ENCODE measurements at regions not wholly inside any gene's neighbourhood (a gene's known extent, or its start where the extent isn't known, plus 50 kb on each side); places are given as distances from the start of the nearest gene placed in this dataset.

DNA sequence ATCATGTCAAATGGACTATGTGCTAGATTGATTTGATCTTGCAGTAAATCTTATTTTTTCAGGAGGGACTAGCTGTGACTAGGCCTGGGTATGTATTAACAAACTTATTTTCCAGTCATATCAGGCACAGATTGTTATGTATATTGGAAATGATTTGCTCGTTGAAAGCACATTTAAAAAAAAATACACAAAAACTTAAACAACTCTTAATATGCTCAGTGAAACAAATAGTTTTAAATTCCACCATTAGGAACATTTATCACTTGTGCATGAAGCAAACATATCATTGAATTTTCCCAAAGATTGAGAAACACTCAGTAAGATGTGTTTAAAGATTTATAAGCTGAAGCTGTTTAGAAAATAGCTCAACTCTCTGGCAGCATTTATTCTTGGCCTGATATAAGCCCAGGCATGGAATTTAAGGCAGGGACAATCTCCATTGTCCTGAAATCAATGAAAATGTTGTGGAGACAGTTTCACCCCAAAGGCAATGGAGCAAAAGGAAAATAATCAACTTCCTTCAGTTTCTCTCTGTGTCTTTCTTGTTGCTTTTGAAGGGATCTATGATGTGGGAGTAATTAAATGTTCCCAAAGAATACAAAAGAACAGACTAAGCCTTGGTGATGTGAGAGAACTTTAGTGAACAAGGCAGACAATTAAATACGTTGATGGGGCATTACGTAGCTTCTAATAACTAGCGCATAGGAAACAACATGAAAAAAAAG is 250.3 kb downstream of the GPR37 start:
- DNase-seq (ENCODE audit: low read depth in 2 of 3, low spot score in 2 of 3), result no peak

DNA sequence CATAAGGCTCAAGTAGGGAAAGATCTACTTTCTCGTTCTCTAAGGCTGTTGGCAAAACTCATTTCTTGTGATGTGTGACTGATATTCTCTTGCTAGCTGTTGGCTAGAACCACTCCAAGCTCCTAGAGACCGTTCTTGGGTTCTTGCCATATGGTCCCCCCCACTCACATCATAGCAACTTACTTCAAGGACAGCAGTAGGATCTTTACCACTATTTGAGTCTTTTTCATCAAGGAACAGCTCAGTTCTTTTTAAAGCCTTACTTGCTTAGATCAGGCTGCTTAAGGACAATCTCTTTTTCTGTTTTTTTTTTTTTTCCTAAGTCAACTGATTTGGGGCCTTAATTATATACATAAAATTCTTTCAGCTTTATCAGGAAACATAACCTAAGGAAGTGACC is 251.1 kb downstream of the GPR37 start:
- no peak for DNase-seq (ENCODE audit: low read depth in 2 of 3, low spot score in 2 of 3)

DNA sequence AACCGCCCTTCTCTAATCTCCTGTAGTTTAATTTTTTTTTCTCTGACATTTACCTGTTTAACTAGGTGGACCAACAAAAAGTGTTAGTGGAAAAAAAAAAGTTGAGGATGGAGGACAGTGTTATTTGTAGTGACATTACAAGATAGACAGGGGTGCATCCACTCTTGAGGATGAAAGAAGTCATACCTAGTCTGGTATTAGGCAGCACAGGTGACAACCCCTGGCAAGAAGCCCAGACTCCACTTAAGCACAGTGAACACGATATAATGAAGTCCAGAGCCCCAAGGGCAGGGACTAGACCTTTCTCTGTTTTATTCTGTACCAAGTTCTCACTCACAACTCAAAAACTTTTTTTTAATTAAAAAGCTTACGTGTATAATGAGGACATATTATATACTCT is 268.4 kb downstream of the GPR37 start:
- no peak for DNase-seq (ENCODE audit: low read depth in 2 of 3, low spot score in 2 of 3)

DNA sequence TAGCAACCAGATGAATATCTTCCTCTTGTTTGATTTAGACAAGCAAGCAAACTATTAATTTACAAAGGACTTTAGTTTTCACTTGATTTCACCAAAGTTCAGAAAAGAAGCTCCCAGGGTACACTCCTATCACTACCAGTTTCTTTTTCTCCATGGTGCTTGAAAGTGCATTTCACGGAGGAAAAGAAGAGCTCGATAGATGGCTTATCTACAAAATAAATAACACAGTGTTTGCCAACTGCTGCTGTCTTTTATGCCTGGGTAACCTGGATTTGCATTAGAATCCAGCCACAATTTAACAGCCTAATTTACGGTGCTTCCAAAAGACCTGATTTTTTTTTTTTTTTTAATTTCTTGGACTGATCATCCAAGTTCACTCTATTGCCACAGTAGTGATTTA is 275.7 kb downstream of the GPR37 start:
- no peak for DNase-seq (ENCODE audit: low read depth in 2 of 3, low spot score in 2 of 3)

DNA sequence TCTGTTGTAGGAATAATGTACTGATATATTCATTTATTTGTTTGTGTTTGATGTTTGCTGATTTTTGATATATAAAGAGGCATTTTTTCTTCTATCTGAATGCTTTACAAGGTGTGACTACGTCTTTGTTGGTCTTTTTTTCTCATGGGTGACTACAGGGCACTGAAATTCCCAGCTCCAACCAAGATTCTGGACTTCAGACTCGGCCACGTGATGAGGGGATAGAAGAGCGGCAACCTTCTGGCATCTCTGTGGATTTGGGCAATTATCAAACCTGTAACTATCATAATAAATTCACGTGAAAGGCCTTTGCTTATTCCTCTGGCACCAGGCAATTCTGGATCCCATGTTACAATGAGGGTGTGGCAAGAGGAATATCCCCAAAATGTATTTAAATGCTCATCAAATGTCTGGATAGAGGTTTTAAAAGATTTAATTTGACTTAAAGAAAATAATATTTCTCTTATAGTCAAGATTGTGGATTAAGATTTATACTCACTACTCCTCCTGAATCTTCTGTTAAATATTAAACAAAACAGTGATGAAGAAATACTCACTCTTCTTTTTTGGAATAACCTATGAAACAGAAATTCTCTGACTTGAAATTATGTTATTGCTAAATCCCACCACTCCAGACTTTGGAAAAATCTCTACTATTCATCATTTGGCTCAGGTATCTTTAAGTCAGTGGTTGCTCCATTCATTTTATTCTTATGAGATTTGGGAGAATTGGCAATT is 276.3 kb downstream of the GPR37 start:
- no peak for DNase-seq (ENCODE audit: low read depth in 2 of 3, low spot score in 2 of 3)

DNA sequence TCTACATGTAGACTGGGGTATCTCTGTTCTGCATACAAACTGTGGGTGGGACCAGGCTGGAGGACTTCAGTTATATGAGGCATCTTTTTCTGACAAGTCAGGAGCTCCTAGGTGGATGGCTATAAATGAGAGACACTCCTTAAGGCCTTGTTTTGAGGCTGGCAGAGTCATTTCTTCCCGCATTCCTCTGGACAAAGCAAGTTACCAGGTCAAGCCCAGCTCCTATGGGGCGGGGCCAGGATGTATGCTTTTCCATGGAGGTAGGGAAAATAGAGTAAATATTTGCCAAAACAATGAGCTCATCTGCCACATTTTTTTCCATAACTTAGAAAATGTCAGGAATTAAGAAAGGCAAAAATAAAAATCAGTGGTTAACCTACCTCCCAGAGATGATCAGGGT is 283.4 kb downstream of the GPR37 start:
- DNase-seq (ENCODE audit: low read depth in 2 of 3, low spot score in 2 of 3), result no peak

DNA sequence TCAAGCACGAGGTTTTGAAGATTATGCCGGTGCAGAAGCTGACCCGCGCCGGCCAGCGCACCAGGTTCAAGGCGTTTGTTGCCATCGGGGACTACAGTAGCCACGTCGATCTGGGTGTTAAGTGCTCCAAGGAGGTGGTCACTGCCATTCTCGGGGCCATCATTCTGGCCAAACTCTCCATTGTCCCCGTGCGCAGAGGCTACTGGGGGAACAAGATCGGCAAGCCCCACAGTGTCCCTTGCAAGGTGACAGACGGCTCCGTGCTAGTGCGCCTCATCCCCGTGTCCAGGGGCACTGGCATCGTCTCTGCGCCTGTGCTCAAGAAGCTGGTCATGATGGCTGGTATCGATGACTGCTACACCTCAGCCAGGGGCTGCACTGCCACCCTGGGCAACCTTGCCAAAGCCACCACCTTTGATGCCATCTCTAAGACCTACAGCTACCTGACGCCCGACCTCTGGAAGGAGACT is 284.7 kb downstream of the GPR37 start:
- no peak for DNase-seq (ENCODE audit: low read depth in 2 of 3, low spot score in 2 of 3)

DNA sequence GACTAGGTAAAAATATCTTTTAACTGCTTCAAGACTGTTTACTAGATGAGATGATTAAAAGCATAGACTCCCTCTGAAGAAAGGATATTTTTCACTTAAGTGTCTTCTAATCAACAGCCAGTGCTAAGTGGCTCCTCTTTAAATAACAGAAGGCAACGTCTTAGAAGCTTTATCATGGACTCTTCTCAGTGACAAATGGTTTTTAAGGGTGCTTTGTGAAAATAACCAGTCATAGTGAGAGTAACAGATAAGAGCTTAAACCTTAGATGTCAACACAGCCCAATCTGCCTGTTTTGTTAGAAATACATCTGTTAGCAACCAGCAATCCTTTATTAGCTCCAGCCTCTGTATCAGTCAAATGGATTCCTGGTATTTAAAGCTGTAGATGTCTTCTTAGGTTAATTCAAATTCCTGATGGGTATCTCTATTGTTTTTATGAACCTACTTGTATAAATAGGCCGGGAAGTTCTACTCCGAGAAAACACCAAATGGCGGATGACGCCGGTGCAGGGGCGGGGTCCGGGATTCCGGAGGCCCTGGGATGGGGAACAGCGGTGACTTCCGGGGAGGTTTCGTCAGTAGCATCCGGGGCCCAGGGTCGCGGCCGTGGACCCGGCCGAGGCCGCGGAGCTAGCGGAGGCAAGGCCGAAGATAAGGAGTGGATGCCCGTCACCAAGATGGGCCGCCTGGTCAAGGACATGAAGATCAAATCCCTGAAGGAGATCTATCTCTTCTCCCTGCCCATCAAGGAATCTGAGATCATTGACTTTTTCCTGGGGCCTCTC is 285.4 kb downstream of the GPR37 start:
- DNase-seq (ENCODE audit: low read depth in 2 of 3, low spot score in 2 of 3), result no peak

DNA sequence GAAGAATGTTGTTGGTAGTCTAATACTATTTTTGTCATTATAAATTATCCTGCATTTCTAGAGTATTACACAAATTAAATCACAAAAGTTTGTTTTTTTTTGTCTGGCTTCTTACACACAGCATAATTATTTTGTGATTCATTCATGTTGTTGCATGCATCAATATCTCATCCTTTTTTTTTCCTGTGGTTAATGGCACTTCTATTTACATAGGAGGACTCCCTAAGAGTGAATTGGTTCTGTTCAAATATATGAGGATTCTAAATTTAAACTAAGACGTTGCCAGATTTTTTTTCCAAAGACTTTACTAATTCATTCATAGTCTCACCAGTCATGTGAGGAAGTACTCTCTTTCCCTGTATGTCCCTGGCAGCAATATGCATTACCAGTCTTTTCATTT is 303.3 kb downstream of the GPR37 start:
- DNase-seq (ENCODE audit: low read depth in 2 of 3, low spot score in 2 of 3), result no peak

DNA sequence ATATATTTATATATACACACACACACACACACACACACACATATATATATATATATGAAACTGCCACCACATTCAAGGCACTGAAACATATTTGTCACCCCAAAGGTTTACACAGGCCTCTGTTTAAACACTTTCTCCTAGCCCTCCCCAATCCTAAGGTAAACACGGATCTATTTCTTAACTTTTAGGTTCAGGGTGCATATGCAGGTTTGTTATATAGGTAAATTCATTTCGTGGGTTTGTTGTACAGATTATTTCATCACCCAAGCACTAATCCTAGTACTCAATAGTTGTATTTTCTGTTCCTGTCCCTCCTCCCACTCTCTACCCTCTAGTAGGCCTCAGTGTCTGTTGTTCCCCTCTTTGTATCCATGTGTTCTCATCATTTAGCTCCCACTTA is 305.0 kb downstream of the GPR37 start:
- DNase-seq (ENCODE audit: low read depth in 2 of 3, low spot score in 2 of 3), result no peak

DNA sequence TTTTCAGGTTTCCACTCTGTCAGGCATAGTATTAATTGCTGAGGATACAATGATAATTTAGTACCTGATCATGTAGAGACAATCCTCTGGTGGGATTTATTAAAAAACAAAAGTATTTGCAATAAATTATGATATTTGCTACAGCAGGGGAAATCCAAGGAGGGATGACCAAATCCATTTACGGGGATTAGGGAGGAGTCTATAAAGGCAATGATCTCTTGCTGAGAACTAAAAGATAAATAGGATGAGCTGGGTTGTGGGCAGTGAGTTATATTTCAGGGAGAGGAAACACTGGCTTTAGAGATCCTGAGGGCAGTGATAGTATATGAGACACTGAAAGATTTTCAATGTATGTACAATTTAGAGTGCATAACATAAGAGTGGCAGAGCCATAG is 305.5 kb downstream of the GPR37 start:
- no peak for DNase-seq (ENCODE audit: low read depth in 2 of 3, low spot score in 2 of 3)

DNA sequence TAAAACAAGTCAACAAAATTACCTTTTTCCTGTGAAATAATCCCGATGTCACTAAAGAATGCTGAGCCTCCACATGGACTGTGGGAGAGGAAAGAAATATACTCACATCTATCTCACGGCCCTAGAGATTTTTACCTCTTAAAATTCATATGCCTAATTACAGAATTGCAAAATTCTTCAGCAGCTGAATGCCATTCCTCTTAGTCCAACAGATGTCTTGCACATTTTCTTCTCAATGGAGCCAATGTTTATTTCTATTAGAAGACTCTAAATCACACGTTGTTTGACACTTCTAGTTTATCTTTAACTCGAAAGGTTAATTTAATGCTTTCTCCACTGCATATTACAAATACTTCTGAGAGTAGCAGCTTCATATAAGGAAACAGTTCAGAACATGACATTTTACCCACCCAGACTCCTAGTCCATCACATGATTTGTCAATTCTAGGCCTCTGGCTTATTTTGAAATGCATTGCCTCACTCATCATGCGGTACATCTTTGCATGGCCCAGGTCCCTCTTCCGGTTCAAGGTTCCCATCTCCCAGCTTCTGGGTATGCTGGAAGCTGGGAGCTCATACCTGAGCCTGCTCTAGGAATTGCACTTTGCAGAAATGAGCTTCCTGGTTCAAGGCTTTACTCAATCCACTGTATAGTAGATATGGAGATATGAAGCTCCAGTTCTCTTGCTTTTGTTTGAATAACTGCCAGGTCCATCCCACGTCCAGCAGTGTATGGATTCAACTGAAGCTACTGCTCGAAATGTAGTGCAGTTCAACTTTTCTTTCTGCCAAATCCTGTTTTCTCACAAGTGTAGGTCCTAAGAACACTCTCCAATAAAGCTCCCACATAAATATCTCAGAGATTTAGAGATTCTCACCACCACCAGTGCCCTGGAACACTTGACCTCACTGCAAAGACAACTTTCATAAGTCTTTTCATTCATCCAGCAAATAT is 306.2 kb downstream of the GPR37 start:
- DNase-seq (ENCODE audit: low read depth in 2 of 3, low spot score in 2 of 3), result no peak

DNA sequence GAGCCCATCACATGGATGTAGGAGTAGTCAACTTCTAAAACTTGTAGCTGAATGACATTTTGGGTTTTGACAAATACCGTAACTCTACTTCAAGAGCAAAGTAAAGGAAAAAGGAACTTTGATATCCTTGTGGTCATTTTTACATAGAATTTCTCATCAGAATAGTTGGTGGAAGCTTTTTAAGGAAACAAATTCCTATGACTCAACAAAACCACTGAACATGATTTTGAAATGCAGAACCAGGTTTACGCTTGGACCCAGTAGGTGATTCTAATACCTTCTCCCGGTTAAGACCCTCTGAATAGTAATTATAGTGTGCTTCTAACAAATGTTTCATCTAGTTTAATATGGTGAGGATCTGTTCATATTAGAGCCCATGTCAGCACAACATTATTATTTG is 307.8 kb downstream of the GPR37 start:
- no peak for DNase-seq (ENCODE audit: low read depth in 2 of 3, low spot score in 2 of 3)

DNA sequence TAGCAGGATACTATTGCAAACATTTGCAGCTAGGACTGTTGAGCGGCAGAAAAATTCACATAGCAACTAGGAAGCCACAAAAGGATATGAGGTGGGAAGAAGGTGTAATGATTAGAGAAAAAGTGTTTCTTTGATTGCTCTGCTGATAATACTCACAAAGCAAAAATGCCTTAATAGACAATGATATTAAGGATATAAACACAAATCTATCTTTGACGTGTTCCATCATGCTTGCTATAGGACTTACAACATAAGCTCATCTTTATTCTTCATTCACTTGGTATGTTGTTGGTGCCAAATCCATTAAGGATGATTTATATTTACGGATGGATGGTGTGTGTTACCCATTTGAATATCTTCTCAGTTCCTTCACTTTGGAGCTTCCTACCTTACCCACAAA is 309.3 kb downstream of the GPR37 start:
- DNase-seq (ENCODE audit: low read depth in 2 of 3, low spot score in 2 of 3), result no peak

DNA sequence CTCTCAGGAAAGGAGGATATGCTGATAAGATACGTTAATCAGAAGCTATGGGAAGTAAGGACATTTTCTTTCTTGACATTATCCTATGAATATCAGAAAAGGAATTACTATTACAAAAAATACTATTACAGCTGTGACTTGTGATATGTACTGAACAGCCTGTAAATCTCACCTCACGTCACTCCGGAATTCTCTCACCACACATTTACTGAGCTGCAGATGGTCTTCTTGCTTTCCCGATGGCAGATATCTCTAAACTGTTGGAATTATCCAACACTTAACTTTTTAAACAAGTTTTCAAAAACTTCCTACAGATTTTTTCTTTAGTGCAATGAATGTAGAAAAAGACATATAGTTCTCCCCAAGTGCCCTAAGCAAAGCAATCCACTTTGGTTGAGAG is 313.4 kb downstream of the GPR37 start:
- DNase-seq (ENCODE audit: low read depth in 2 of 3, low spot score in 2 of 3), result no peak

DNA sequence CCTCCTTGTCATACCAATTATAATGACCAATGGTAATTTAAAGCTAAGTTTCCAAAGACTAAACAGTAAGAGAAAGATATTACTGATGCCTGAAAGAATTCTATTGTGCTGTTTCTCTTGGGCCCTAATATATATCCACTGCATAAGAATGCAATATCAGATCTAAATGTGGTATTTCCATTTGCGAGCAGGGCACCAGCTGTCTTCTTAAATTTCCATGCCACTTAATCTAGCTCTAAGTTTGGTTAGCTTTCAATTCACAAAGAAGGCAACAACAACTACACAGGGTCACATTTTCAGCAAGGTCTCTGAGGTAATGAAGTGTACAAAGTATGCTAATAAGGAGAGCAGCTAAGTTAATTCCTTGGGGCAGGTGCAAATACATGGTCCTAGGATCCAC is 315.7 kb downstream of the GPR37 start:
- DNase-seq (ENCODE audit: low read depth in 2 of 3, low spot score in 2 of 3), result no peak

DNA sequence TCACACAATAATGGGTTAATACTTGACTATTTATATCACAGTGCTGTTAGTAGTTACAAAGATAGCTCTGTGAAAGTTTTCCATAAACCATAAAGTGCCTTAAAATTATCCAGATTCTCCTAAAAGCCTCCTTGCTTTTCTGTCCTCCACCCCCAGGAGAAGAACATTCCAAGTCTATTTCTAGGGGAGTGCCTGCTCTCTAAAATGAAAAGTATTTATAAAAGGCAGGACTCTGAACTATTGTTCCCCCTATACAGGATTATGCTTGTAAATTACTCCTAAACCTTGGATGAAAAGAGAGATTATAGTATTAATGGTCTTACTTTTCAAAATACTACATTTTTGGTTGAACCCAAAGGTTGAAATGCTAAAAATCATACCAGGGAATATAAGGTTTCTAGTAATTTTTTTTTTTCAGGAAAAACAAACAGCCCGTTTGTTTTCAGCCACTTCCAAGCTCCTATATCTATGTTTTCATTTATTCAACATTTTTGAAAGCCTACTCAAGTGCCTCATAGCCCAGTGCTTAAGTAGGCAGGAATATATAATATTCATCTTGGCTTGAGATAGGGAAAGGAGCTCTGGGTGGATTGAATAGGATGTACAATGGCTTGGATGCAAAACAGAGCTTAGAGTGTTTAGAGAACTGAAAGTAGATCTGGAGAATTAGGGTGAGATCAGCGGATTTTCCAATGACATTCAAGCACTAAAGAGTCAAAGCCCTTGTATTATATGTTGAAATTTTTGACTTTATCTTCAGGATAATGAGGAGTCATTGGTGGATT is 320.7 kb downstream of the GPR37 start:
- DNase-seq (ENCODE audit: low read depth in 2 of 3, low spot score in 2 of 3), result no peak

DNA sequence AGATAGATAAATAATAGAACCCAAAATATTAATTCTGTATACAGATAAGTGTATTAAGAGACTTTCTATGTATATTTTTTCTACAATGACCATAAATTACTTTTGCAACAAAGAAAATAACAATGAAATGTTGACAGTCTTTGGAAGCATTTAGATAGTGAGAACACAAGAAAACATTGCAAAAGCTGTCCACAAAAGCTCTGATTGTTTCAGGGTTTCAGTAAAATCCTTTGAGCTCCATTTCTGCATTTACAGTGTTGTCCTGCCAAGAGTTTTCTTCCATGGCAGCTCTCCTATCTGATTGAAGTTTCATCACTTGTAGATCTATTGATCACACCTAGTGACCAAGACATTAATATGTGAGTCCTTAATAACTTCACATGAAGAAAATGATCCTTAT is 321.8 kb downstream of the GPR37 start:
- no peak for DNase-seq (ENCODE audit: low read depth in 2 of 3, low spot score in 2 of 3)

DNA sequence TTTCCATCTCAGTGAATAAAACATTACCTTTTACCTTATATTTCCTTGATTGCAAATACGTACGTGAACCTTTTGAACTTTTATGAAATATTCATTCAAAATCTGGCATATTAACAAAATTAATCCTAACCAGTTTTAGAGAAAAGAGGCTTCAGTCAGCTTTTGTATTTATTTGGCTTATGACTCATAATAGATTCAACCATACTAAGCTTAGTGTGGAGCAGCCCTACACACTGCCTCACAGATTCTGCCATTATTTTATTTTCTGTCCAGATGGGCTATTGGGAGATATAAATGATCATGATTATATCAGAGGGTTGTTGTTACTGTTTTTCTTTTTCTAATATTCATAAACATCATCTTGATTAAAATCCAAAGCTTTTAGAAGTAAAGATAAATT is 325.5 kb downstream of the GPR37 start:
- no peak for DNase-seq (ENCODE audit: low read depth in 2 of 3, low spot score in 2 of 3)

Data from hematopoietic multipotent progenitor cell (in vitro differentiated cells).